Prostate gland (tissue), 2 donors: ENCODE measurements at regions not wholly inside any gene's neighbourhood (a gene's known extent, or its start where the extent isn't known, plus 50 kb on each side); places are given as distances from the start of the nearest gene placed in this dataset.
"Not testable (repeated sequence)": the region's sequence is repeated elsewhere in the genome, so short reads cannot be mapped to it uniquely, and the experiment has no call there.

Experiments
- DNase-seq: peaks from one replicate; pipeline ENCODE4 v3.0.0-alpha.2; 2019; ENCODE audit warnings: low spot score
- H3K27ac ChIP-seq, 2 donors: fragments of 200-600 bp; sonication (generic); 2 replicates each; pipeline ENCODE4 v1.5.1; 2017 to 2019
- H3K27me3 ChIP-seq: fragments of 200-600 bp; sonication (generic); replicated peaks from 2 replicates; pipeline ENCODE4 v1.5.1; 2019; ENCODE audit not compliant: insufficient read depth
- H3K36me3 ChIP-seq, 2 donors: fragments of 200-600 bp; sonication (generic); 1 replicate in 1 of 2; 2 replicates in 1 of 2; pipeline versions ENCODE4 v1.5.1 to v1.8.1; 2017 to 2019
- H3K4me1 ChIP-seq: fragments of 200-600 bp; sonication (generic); replicated peaks from 2 replicates; pipeline ENCODE4 v1.5.1; 2019
- H3K4me3 ChIP-seq, 2 donors: fragments of 200-600 bp; sonication (generic); 2 replicates each; pipeline ENCODE4 v1.5.1; 2017 to 2019
- H3K9me3 ChIP-seq: fragments of 200-600 bp; sonication (generic); 2 replicates; pipeline ENCODE4 v1.5.1; 2017
- CTCF ChIP-seq, 4 experiments: fragments of 200-600 bp in 2 of 4; fragments of 450-650 bp in 2 of 4; sonication (generic) in 2 of 4; IDR thresholded peaks; 1 replicate in 3 of 4; 2 replicates in 1 of 4; pipeline ENCODE4 v1.5.1; 2016 to 2019; ENCODE audit warnings: antibody characterized with exemption in 4 of 4, mild to moderate bottlenecking in 2 of 4, moderate library complexity in 2 of 4
- POLR2A ChIP-seq: fragments of 450-650 bp; IDR thresholded peaks from one replicate; pipeline ENCODE4 v1.6.1; 2016; ENCODE audit warnings: antibody characterized with exemption, mild to moderate bottlenecking
- POLR2AphosphoS5 ChIP-seq: sonication (generic); formaldehyde crosslinking; IDR thresholded peaks from one replicate; pipeline ENCODE4 v1.6.1; 2017; ENCODE audit warnings: antibody characterized with exemption
- WGBS: methylation state at CpG from one replicate; pipeline ENCODE4 v1.1.5; 2018; 5-methylcytosine and 5-hydroxymethylcytosine counted together
- intact Hi-C: fragments of 100-400 bp; cut with DNase I; formaldehyde crosslinking; loops from one replicate; pipeline ENCODE4 v1.14.2; 2022

DNA sequence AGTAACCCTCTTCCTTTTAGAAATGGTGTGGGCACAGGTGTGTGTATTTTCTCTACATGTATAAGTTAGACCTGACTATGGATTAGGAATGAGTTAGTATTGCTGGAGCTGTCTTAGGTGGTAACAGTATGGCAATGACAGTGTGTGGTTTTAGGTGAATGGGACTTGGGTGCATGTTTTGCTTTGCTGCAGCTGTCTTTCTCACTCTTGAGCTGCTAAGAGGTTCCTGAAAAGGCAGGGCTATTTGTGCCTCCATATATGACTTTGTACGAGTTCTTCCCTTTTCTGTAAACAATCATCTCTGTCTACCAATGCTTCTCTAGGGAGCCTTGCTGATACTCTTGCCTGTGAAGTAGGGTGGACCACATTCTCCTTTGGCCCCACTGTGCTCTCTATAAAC lies 234.8 kb upstream of the HHIP start:
- no peaks in the 10 kb centered on the region for H3K36me3 ChIP-seq
- no peaks in the 10 kb centered on the region for H3K4me1 ChIP-seq
- no peak overlapping the region for H3K4me3 ChIP-seq
- TF ChIP-seq POLR2AphosphoS5, result no peak
- TF ChIP-seq POLR2A, result no peak
- no peak for TF ChIP-seq CTCF (IDR thresholded peaks at IDR 0.05)
- H3K27me3 ChIP-seq, result no peaks in the 10 kb centered on the region
- intact Hi-C loops, result no loop called here
- no peak overlapping the region for H3K27ac ChIP-seq
- no peak for DNase-seq
- 69% methylated on average over 1 of the region's 1 CpG for WGBS
- no peaks in the 10 kb centered on the region for H3K9me3 ChIP-seq

DNA sequence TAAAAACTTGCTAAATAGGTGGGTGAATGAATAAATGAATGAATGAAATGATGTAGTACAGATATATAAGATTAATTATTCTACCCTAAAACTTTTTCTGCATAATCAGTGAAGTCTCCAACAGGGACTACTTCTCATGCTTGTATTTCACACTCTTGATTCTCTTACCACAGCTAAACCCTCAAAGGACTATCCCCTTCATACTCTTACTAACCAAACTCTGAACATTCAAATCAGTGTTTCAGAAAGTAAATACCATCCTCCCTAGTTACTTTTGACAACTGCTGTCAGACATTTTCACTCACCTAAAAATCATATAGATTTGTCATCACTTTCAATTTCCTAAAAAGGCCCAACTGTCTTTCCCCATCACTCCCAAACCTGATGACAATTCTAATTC lies 234.3 kb upstream of the HHIP start:
- no peaks in the 10 kb centered on the region for H3K9me3 ChIP-seq
- no peak for DNase-seq
- no peaks in the 10 kb centered on the region for H3K4me1 ChIP-seq
- no peak for TF ChIP-seq POLR2A
- no peak for TF ChIP-seq POLR2AphosphoS5
- TF ChIP-seq CTCF (IDR thresholded peaks at IDR 0.05), result no peak
- no peaks in the 10 kb centered on the region for H3K36me3 ChIP-seq
- no peak overlapping the region for H3K4me3 ChIP-seq
- intact Hi-C loops, result no loop called here
- no peaks in the 10 kb centered on the region for H3K27me3 ChIP-seq
- H3K27ac ChIP-seq, result no peak overlapping the region

DNA sequence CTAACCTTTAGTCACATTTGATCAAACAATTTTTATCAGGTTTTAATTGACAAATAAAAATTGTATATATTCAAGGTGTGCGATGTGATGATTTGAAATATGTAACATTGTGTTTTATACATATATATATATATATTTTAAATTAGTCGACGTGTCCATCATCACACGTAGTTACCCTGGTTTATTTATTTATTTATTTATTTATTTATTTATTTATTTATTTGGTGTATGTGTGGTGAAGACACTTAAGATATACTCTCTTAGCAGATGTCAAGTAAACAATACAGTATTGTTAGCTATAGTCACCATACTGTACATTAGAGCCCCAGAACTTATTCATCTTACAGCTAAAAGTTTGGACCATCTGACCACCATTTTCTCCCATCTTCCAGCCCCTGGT lies 224.9 kb upstream of the HHIP start:
- Histone ChIP-seq H3K27ac (no peak overlapping the region), H3K36me3 (no peaks in the 10 kb centered on the region), H3K9me3 (no peaks in the 10 kb centered on the region), H3K4me1 (no peaks in the 10 kb centered on the region), H3K4me3 (no peak overlapping the region), H3K27me3 (no peaks in the 10 kb centered on the region)
- TF ChIP-seq POLR2AphosphoS5 (no peak), POLR2A (no peak), CTCF (IDR thresholded peaks at IDR 0.05) (no peak)
- intact Hi-C loops, result no loop called here
- 99% methylated on average over 4 of the region's 4 CpGs for WGBS
- no peak for DNase-seq

DNA sequence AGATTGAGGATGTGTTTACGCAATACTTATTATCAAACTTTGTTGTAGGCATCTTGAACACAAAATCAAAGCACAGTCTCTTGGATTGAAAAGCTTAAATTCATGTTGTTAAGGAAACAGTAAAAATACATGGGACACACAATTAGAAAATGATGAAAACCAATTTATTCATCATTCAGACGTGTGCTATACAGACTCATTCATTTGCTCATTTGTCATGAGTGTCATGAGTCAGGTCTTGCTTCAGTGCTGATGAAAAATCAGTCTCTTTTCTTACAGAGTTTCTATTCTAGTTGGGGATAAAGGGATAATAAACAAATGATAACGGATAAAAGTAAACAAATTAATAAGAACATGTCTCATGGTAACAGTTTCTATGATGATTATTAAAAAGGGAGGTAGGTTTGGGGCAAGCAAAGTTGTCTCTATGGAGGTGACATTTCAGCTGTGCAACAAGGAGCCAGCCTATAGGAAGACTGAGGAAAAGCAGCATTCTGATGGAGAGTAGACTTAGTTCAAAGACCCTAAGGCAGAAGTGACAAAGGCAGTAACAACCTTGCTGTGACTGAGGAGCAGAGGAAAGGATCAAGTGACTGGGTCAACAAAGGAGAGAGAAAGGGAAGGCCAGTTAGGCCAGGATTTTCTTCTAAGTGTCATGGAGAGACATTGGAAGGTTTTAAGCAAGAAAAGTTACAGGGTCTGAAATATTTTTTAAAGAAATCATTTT lies 224.0 kb upstream of the HHIP start:
- 69% methylated on average over 3 of the region's 3 CpGs for WGBS
- Histone ChIP-seq H3K4me1 (no peaks in the 10 kb centered on the region), H3K4me3 (no peak overlapping the region), H3K9me3 (no peaks in the 10 kb centered on the region), H3K36me3 (no peaks in the 10 kb centered on the region), H3K27me3 (no peaks in the 10 kb centered on the region), H3K27ac (no peak overlapping the region)
- no peak for DNase-seq
- intact Hi-C loops, result no loop called here
- TF ChIP-seq CTCF (IDR thresholded peaks at IDR 0.05) (no peak), POLR2A (no peak), POLR2AphosphoS5 (no peak)

- peak; percentile 5 for DNase-seq
- TF ChIP-seq POLR2AphosphoS5, result peak; percentile 26
- no peak for TF ChIP-seq POLR2A
- Histone ChIP-seq H3K4me1 (no peaks in the 10 kb centered on the region), H3K9me3 (no peaks in the 10 kb centered on the region), H3K36me3 (no peaks in the 10 kb centered on the region), H3K27ac (no peak overlapping the region), H3K4me3 (no peak overlapping the region), H3K27me3 (no peaks in the 10 kb centered on the region)
- intact Hi-C loops, result no loop called here
These were observed 222.0 kb upstream of the HHIP start for GRCh38 chr4:144423930-144424329.

DNA sequence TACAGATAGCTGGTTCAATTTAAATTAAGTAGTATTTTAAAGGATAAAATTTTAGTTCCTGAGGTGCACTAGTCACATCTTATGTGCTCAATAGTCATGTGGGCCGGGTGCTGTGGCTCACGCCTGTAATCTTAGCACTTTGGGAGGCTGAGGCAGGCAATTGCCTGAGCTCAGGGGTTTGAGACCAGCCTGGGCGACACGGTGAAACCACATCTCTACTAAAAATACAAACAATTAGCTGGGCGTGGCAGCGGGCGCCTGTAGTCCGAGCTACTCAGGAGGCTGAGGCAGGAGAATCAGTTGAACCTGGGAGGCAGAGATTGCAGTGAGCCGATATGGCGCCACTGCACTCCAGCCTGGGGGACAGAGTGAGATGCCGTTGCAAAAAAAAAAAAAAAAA lies 219.9 kb upstream of the HHIP start:
- intact Hi-C loops, H3K36me3 ChIP-seq, H3K9me3 ChIP-seq, H3K4me1 ChIP-seq, DNase-seq, H3K27ac ChIP-seq, H3K4me3 ChIP-seq, H3K27me3 ChIP-seq: not testable (repeated sequence)
- WGBS, result 97% methylated on average over 11 of the region's 11 CpGs
